Stimulated activated CD4-positive, alpha-beta T cell treated with anti-CD3 and anti-CD28 coated beads, Interleukin-4, amount 100 ng/mL, for 1 hour (primary cell): ENCODE measurements at regions not wholly inside any gene's neighbourhood (a gene's known extent, or its start where the extent isn't known, plus 50 kb on each side); places are given as distances from the start of the nearest gene placed in this dataset.

Experiments
- DNase-seq: peaks from one replicate; pipeline ENCODE4 v3.0.0-alpha.2; 2020

DNA sequence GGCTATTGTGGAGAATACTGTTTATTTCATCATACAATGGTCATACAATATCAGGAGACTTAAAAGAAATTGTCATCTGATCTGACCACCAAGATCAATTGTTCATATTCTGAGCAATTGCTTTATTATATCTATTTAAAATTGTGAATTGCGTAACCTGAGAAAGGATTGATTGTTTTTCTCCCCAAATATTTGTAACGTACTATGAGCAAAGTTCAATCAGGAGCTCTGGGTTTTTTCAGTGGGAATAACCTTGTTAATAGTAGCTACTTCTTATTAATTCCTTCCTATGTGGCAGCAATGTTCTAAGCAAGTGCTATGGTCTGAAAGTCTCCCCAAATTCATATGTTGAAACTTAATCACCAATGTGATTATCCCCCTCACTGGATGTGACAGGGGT lies 323.1 kb downstream of the ZPLD1 start:
- no peak for DNase-seq

GRCh38 chr3:102761766-102762165 lies 327.0 kb downstream of the ZPLD1 start:
- DNase-seq: no peak

DNA sequence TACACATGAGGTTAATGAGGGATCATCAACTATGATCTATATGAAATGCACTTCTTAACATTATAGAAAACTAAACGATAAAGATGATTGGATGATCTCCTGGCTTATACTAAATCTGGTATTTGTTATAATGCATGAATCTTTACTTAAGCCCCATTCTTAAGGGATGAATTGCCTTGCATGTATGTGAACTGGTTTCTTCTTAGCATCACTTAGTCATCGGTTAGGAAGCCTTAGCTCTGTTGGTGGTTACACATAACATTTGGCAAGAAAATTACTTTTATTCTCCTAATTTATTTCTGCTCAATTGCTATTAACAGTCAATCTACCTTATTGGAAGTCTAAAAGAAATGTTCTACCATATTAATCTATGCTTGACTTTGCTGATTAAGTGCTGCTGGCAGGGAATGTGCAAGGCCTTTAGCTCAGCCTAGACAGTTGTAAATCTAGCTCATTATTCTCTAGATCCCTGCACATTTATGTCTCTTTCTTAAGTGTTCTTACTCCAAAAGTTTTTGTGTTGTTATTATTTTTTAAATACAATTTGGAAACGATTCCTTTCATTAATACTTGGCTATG lies 356.0 kb downstream of the ZPLD1 start:
- no peak for DNase-seq

DNA sequence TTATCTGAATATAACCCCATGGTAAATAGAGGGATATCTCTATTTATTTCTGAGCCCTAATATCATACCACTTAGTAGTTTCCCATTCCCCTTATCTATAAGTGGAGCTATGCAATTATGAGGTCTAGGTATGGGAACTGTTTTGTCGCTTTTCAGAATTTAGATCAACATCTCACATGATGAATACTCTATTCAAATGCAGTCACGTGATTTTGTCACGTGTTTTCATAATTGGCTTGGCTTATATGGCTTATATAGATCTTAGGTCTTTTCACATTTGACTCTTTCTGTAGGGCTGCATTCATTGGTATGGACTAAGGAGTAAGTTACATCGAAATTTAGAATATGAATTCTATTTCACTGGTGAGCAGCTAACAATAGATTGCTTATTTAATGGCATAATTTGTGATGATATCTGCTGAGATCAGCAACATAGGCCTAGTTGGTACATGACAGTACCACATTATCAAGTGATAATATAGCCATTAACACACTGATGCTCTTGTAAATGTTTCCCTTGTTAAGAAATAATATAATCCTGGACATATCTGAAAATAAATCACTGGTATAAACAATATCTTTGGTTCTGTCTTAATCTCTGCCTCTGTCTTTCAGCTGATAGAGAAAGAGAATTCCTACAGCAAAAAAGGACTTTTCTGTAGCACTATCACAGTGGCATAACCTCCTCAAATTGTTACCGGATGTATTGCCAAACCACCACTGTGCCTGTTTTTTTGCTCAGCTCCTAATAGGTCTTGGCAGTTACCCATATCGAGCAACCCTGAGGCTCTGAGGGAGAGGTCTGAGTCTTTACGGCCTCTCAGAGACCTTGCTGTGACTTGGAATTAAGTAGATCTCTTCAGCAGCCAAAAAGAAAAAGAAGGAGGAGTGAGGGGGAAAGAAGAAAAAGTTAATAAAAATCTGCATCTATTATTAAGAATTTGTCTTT lies 357.1 kb downstream of the ZPLD1 start:
- no peak for DNase-seq

- DNase-seq: no peak
These were observed 362.0 kb downstream of the ZPLD1 start for GRCh38 chr3:102796804-102797203.

GRCh38 chr3:102802819-102803420 lies 368.1 kb downstream of the ZPLD1 start:
- no peak for DNase-seq

- no peak for DNase-seq
These were observed 376.1 kb downstream of the ZPLD1 start for GRCh38 chr3:102810937-102811336.

- no peak for DNase-seq
These were observed 391.8 kb downstream of the ZPLD1 start for GRCh38 chr3:102826636-102827035.

DNA sequence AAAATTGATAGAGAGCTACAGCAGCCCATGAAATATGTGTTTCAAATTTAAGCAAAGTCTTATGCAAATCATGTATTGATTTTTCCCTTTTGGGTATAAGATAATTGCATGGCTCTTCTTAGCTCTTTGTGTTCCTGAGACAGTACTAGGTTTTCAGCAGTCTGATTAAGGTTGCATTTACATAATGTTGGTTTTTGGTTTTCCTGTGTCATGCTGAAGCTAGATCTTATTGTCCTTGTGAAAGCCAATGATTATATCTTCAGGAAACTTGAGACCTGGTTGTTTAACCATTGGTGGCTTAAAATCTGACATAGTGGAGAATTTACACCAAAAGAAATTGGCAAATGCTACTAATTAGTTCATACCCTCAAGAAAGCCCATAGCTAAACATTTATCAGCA lies 392.6 kb downstream of the ZPLD1 start:
- DNase-seq: no peak

DNA sequence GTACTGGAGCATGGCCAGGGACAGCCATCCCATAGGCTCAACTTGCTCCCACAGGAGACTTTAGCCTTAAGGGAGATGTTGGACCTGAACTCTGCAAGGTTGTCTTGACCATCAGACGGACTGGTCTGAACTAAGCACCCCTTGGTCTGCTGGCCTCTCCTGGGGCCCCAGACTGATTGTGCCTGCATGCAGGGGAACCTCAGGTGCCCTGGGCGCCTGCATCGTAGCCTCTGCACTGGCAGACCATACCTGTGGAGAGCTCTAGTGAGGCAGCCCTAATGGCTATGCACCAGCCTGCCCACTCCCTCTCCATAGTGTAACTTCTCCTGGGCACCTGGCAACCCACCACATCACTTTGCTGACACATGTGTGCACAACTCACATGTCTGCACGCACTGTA lies 395.6 kb downstream of the ZPLD1 start:
- DNase-seq: no peak

GRCh38 chr3:102841866-102842265 lies 407.1 kb downstream of the ZPLD1 start:
- no peak for DNase-seq

DNA sequence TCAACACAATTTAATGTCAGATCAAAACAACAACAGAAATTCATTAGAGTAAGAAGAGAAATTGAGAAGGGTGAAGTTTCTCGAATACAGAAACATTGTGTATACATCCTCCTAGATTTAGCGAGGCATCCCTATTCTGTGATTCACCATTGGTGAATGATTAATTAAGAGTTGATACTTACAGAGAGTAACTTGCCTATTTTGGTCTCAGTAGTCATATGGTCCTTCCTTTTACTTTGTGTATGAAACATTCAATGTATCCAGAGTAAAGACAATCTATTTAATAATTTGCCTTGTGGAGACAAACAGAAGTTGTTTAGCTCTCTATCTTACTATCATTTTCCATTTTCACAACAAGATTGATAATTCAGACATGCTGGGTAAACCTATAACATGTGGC lies 432.0 kb downstream of the ZPLD1 start:
- no peak for DNase-seq

GRCh38 chr3:102883515-102883914 lies 448.7 kb downstream of the ZPLD1 start:
- no peak for DNase-seq

- DNase-seq: no peak
These were observed 450.5 kb downstream of the ZPLD1 start for GRCh38 chr3:102885289-102885688.

DNA sequence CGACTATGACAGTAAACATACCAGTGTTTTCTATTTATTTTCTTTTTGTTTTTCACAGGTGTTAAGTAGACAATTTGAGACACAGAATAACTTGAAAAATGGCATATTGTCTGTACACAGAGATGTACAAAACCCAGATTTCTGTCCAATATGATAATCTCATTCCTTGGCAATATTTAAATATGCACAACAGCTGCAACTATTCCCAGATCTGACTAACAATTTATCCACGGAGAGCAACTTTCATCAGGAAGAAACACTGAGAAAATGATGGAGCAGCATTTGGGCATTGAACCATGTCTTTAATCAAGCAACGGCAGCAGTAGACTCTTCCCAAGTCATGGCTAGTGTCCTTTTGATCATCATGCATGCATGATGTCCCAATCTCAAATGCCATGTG lies 452.6 kb downstream of the ZPLD1 start:
- no peak for DNase-seq

DNA sequence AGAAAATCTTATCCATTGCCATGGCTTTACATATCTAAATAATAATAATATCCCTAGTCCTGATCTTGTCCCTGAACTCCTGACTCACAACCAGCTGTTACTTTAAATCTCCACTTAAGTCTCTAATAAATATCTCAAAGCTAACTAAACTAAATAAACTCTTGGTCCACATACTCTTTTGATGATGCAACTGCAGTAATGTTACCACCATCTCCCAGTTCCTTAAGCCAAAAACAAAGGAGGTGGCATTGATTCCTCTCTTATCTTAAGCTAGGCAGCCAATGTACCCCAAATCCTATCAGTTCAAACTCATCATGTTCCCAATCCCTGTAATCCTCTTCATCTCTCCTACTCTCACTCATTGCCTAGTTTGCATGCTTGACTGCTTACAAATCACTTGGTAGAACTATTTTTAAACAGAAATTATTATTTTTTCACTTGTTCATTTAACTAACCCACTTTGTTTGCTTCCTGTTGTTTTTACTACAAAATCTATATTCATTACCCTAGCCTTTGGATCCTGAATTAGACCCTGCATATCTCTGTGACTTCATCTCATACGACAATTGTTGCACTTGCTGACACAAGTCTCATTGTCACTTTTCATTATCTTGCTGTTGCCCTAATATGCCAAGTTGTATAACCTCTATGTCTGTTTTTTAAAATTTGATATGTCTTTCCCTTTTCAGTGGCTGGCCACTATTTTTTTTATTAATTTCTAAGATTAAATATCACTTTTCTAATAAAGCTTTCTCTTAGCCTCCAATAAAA lies 462.2 kb downstream of the ZPLD1 start:
- DNase-seq: no peak

DNA sequence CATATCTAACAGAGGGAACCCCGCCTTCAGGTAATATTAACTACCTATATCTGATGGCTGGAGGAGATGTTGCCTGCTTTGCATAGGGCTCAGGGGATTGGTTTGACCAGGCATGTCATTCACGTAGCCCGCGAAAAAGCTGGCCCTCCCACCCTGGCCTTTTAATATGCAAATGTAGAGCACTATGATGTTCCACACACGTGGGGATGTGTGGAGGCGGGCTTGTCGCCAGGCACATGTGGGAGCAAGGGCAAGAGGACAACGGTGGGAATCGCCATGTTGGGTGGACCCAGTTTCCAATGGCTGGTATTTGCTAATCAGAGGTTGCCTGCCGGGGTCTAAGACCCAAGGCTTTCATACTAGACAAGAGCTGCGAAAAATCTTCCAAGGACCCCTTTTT lies 469.8 kb downstream of the ZPLD1 start:
- no peak for DNase-seq

DNA sequence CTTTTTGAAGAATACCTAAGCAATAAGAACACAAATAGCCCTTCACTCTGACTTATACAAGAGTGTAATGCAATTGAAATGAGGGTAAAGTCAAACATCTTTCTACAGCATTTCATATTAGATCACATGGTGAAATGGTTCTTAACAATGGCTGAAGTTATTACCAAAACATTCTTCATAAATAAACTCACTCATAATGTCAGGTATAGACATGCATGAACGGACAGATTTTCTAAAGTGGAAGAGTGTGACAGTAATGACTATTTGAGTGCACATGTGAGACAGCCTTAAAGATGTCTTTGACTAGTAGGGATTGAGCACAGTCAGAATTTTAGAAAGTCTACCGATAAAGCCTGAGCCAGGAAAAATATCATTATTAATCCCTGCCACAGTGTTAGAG lies 471.0 kb downstream of the ZPLD1 start:
- DNase-seq: no peak

DNA sequence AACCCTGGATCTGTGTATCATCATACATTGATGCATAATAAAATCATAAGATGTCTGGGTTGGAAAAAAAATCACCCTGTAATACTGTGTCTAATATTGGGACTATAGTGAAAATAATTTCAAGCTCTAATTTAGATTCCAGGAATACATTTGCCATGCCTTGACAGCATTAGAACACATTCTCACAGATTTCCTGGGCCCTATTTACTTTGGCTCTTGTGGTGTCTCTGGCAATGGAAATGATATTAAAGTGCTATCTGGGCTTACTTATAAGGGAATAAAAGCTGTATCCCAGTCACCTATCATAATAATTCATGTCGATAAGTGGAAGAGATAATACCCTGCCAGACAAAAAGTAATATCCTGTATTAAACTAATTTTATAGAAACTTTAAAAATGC lies 472.0 kb downstream of the ZPLD1 start:
- DNase-seq: no peak

DNA sequence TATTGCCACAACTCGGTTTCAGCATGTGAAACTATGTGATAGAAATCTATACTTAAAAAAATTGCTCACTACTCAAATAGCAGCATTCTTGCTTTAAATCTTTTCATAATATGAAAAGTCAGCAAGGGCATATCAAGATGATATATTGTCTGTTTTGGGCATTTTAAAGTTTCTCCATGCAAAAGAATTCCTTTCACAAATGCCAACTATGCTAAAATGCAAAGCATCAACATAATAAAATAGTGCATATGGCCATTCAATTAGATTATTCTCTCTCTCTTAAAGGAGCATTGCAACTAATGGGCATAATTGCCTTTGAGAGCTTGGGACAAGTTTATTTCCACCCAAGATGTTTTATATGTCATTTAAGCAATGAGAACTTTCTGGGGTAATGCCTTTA lies 475.1 kb downstream of the ZPLD1 start:
- no peak for DNase-seq

- no peak for DNase-seq
These were observed 481.7 kb downstream of the ZPLD1 start for GRCh38 chr3:102916532-102916931.

GRCh38 chr3:102926618-102927017 lies 491.8 kb downstream of the ZPLD1 start:
- DNase-seq: no peak

DNA sequence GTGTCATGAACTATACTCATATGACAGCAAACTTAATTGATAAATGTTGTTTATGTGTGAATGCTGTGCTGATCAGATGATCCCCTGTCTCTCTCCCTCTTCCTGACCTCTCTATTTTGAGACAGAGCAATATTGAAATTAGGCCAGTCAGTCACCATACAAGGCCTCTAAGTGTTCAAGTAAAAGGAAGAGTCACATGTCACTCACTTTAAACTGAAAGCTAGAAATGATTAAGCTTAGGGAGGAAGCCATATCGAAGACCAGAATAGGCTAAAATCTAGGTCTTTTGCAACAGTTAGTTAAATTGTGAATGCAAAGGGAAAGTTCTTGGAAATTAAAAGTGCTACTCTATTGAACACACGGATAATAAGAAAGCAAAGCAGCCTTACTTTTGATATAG lies 498.6 kb downstream of the ZPLD1 start:
- no peak for DNase-seq
